SK-N-SH (cell line): ENCODE measurements at regions not wholly inside any gene's neighbourhood (a gene's known extent, or its start where the extent isn't known, plus 50 kb on each side); places are given as distances from the start of the nearest gene placed in this dataset.

Source experiments
- ELF1 ChIP-seq: IDR thresholded peaks from 2 replicates; pipeline ENCODE4 v1.4.0; 2012
- MAX ChIP-seq: IDR thresholded peaks from 2 replicates; pipeline ENCODE4 v1.4.0; 2012; ENCODE audit warnings: low read depth
- POLR2AphosphoS5 ChIP-seq: IDR thresholded peaks from 2 replicates; pipeline ENCODE4 v1.6.1; 2012; ENCODE audit warnings: low read depth, low read length
- RAD21 ChIP-seq: IDR thresholded peaks from 2 replicates; pipeline ENCODE4 v1.6.1; 2012; ENCODE audit warnings: mild to moderate bottlenecking, low read length
- REST ChIP-seq: IDR thresholded peaks from 2 replicates; pipeline ENCODE4 v1.6.1; 2012; ENCODE audit warnings: mild to moderate bottlenecking, low read depth, low read length, moderate library complexity
- RXRA ChIP-seq: IDR thresholded peaks from 2 replicates; pipeline ENCODE4 v1.4.0; 2012; ENCODE audit warnings: low read depth, mild to moderate bottlenecking, borderline replicate concordance
- TEAD4 ChIP-seq: IDR thresholded peaks from 2 replicates; pipeline ENCODE4 v1.4.0; 2012; ENCODE audit warnings: mild to moderate bottlenecking, borderline replicate concordance; ENCODE audit not compliant: insufficient read depth
- ZBTB33 ChIP-seq: IDR thresholded peaks from 2 replicates; pipeline ENCODE4 v1.4.0; 2012; ENCODE audit warnings: low read depth, borderline replicate concordance

GRCh38 chr13:46983881-46984280 lies 87.0 kb upstream of the HTR2A start:
- no peak for TF ChIP-seq RXRA
- no peak for TF ChIP-seq POLR2AphosphoS5
- no peak for TF ChIP-seq TEAD4
- TF ChIP-seq ZBTB33: no peak
- no peak for TF ChIP-seq ELF1
- no peak for TF ChIP-seq MAX
- TF ChIP-seq REST: no peak
- TF ChIP-seq RAD21: no peak
